HG03439 (cell line): ENCODE measurements at regions not wholly inside any gene's neighbourhood (a gene's known extent, or its start where the extent isn't known, plus 50 kb on each side); places are given as distances from the start of the nearest gene placed in this dataset.

Experiments used
- ATAC-seq: cut with Tn5 transposase; IDR thresholded peaks from one replicate; pipeline ENCODE4 v1.9.1; 2021; ENCODE audit warnings: mild to moderate bottlenecking, moderate library complexity; ENCODE audit not compliant: unreplicated experiment

GRCh38 chr4:115956054-115956796 is 842.8 kb upstream of the NDST4 start:
- peak; percentile 72 for ATAC-seq

- ATAC-seq: no peak
Measured at GRCh38 chr4:115950806-115951205, 837.4 kb upstream of the NDST4 start.

- peak; percentile 95 for ATAC-seq
Measured at GRCh38 chr4:115949974-115950743, 836.7 kb upstream of the NDST4 start.

GRCh38 chr4:115945026-115945425 is 831.6 kb upstream of the NDST4 start:
- no peak for ATAC-seq

- ATAC-seq: no peak
Measured at GRCh38 chr4:115944146-115944905, 830.9 kb upstream of the NDST4 start.

GRCh38 chr4:115938764-115939443 is 825.5 kb upstream of the NDST4 start:
- ATAC-seq: no peak

- no peak for ATAC-seq
Measured at GRCh38 chr4:115929373-115929772, 816.0 kb upstream of the NDST4 start.

GRCh38 chr4:115927382-115927781 is 814.0 kb upstream of the NDST4 start:
- ATAC-seq: no peak

- ATAC-seq: no peak
Measured at GRCh38 chr4:115923152-115923551, 809.7 kb upstream of the NDST4 start.

GRCh38 chr4:115920637-115921036 is 807.2 kb upstream of the NDST4 start:
- ATAC-seq: no peak

- ATAC-seq: no peak
Measured at GRCh38 chr4:115918149-115918548, 804.7 kb upstream of the NDST4 start.

GRCh38 chr4:115906428-115906827 is 793.0 kb upstream of the NDST4 start:
- ATAC-seq: no peak

GRCh38 chr4:115883847-115884246 is 770.4 kb upstream of the NDST4 start:
- no peak for ATAC-seq

GRCh38 chr4:115883231-115883630 is 769.8 kb upstream of the NDST4 start:
- no peak for ATAC-seq

GRCh38 chr4:115873048-115873447 is 759.6 kb upstream of the NDST4 start:
- ATAC-seq: no peak

- no peak for ATAC-seq
Measured at GRCh38 chr4:115871596-115871995, 758.2 kb upstream of the NDST4 start.

GRCh38 chr4:115866364-115866896 is 753.0 kb upstream of the NDST4 start:
- no peak for ATAC-seq

GRCh38 chr4:115865736-115866135 is 752.3 kb upstream of the NDST4 start:
- ATAC-seq: no peak

GRCh38 chr4:115852767-115853091 is 739.3 kb upstream of the NDST4 start:
- ATAC-seq: no peak

- peak; percentile 87 for ATAC-seq
Measured at GRCh38 chr4:115851918-115852766, 738.7 kb upstream of the NDST4 start.
